CD8-positive, alpha-beta memory T cell (primary cell): ENCODE measurements at regions not wholly inside any gene's neighbourhood (a gene's known extent, or its start where the extent isn't known, plus 50 kb on each side); places are given as distances from the start of the nearest gene placed in this dataset.

ENCODE experiments used
- CTCF ChIA-PET: fragments of 350-600 bp; sonication (Branson Sonifier 250); formaldehyde crosslinking; loops from one replicate; lab custom pipeline; 2021; ENCODE audit warnings: antibody characterized with exemption; lab: Charles Lee
- POLR2A ChIA-PET: fragments of 350-600 bp; sonication (Branson Sonifier 250); formaldehyde crosslinking; loops from one replicate; lab custom pipeline; 2021; ENCODE audit warnings: antibody characterized with exemption; lab: Charles Lee
- DNase-seq, 5 donors: peaks; one replicate each; pipeline versions ENCODE4 v3.0.0 to v3.0.0-alpha.2; 2020 to 2022; ENCODE audit warnings: mixed read lengths in 1 of 5
- H3K27ac ChIP-seq: one replicate; pipeline ENCODE4 v1.7.0; 2013; ENCODE audit warnings: low read depth, mild to moderate bottlenecking, low read length, moderate library complexity
- H3K27me3 ChIP-seq: 2 replicates; pipeline ENCODE4 v1.7.0; 2013; ENCODE audit warnings: low read length, mild to moderate bottlenecking; ENCODE audit not compliant: insufficient read depth, poor library complexity, severe bottlenecking
- H3K36me3 ChIP-seq: 2 replicates; pipeline ENCODE4 v1.7.0; 2013; ENCODE audit warnings: mild to moderate bottlenecking, low read length, moderate library complexity; ENCODE audit not compliant: insufficient read depth
- H3K4me1 ChIP-seq: 2 replicates; pipeline ENCODE4 v1.7.0; 2013; ENCODE audit warnings: mild to moderate bottlenecking, low read length, moderate library complexity; ENCODE audit not compliant: insufficient read depth
- H3K4me3 ChIP-seq: 2 replicates; pipeline ENCODE4 v1.7.0; 2013; ENCODE audit warnings: mild to moderate bottlenecking, low read length
- H3K9me3 ChIP-seq: 2 replicates; pipeline ENCODE4 v1.7.0; 2013; ENCODE audit warnings: mild to moderate bottlenecking, low read length
- H3K27ac Mint-ChIP-seq, 8 donors: one replicate each; pipeline ENCODE4 v1.8.0; 2020 to 2021; ENCODE audit warnings: mixed read lengths in 8 of 8, mild to moderate bottlenecking in 6 of 8, inconsistent platforms in 3 of 8, moderate library complexity in 3 of 8
- H3K27me3 Mint-ChIP-seq, 2 donors: one replicate each; pipeline ENCODE4 v1.8.0; 2020 to 2021; ENCODE audit warnings: mixed read lengths in 2 of 2, mild to moderate bottlenecking in 1 of 2, moderate library complexity in 1 of 2
- H3K36me3 Mint-ChIP-seq, 3 donors: one replicate each; pipeline ENCODE4 v1.8.0; 2020 to 2021; ENCODE audit warnings: mixed read lengths in 3 of 3, inconsistent platforms in 1 of 3, mild to moderate bottlenecking in 1 of 3
- H3K4me1 Mint-ChIP-seq, 3 donors: one replicate each; pipeline ENCODE4 v1.8.0; 2020 to 2021; ENCODE audit warnings: mixed read lengths in 3 of 3, inconsistent platforms in 1 of 3, mild to moderate bottlenecking in 1 of 3
- H3K4me3 Mint-ChIP-seq, 7 donors: one replicate each; pipeline ENCODE4 v1.8.0; 2020 to 2021; ENCODE audit warnings: mixed read lengths in 7 of 7, mild to moderate bottlenecking in 6 of 7, moderate library complexity in 4 of 7, inconsistent platforms in 2 of 7
- H3K9me3 Mint-ChIP-seq, 5 donors: one replicate each; pipeline ENCODE4 v1.8.0; 2020 to 2022; ENCODE audit warnings: mixed read lengths in 5 of 5, mild to moderate bottlenecking in 3 of 5, moderate library complexity in 2 of 5, inconsistent platforms in 1 of 5

DNA sequence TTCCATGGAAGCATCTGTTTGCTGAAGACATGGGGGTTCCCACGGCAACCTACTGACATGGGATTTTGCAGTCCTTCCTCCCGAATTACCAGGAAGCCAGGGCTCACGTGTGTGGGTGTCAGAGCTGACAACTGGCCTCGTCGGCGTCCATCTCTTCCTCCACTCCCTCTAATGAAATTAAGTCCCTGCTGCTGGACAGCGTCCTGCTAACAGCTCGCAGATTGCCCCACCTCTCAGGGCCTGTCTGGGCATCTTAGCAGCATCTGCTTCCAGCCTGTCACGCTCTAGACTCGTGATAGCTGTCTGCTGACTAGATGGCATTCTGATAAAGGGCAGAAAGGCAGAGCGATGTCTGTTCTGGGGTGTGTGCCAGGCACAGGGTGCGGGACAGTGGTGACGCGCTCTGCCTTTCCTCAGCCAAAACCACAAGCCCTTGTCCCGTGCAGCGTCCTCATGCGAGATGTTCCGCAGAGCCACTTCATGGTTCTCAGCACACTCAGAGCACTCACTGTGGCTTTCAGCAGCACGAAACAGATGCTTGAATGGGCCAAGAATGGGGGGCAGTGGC, 161.1 kb downstream of the ARL4C start:
- ChIA-PET CTCF (interaction anchor here (0.7 to 1.8 kb wide), 2 partner anchors 11 to 27 kb away, joined by 3 to 7 read pairs; no protein-coding TSS in a partner anchor), POLR2A (no interaction called here)
- Histone ChIP-seq H3K4me1 (peaks cover 14% of the 10 kb centered on the region), H3K4me3 (peak overlapping the region; percentile 32), H3K27me3 (no peaks in the 10 kb centered on the region), H3K27ac (no peak overlapping the region), H3K36me3 (no peaks in the 10 kb centered on the region), H3K9me3 (no peaks in the 10 kb centered on the region)
- Mint-ChIP-seq H3K4me3 (peak overlapping the region in 2 of 7 donors; percentile 26 to 32), H3K4me1 (peaks cover 6 to 42% (median 29%) of the 10 kb centered on the region in 3 donors), H3K27me3 (peaks cover 0 to 1% of the 10 kb centered on the region in 2 donors), H3K36me3 (peaks cover 0 to 20% (median 3%) of the 10 kb centered on the region in 3 donors), H3K9me3 (peaks cover 0 to 8% (median 5%) of the 10 kb centered on the region in 5 donors), H3K27ac (peak overlapping the region; percentile 54 to 97 (median 84))
- DNase-seq = peak in 4 of 5 donors; percentile 26 to 64 (median 49)

DNA sequence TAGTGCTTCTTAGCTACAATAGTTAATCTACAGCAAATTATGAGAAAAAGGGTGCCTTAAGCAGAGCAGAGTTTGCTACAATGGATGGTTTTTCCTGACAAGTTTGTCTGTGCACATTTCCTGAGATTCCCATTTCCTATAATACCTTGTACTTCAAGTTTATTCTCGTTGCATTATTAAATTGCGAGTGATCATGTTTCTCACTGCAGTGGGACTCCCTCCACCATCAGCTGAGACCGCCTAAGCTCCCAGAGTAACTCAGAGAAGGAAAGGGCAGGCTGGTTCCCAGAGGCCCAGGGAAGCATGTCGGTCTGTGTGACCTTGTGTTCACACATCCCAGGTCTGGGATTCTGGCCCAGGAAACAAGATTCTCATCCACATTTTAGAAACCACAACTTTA, 162.1 kb downstream of the ARL4C start:
- H3K36me3 Mint-ChIP-seq = peaks cover 0 to 16% (median 2%) of the 10 kb centered on the region in 3 donors
- H3K4me3 Mint-ChIP-seq = no peak overlapping the region
- peaks cover 14% of the 10 kb centered on the region for H3K4me1 ChIP-seq
- H3K9me3 ChIP-seq = no peaks in the 10 kb centered on the region
- H3K27me3 ChIP-seq = no peaks in the 10 kb centered on the region
- H3K27ac Mint-ChIP-seq = peak overlapping the region in 5 of 8 donors; percentile 27 to 97 (median 51)
- CTCF ChIA-PET = interaction anchor here (0.8 to 1.8 kb wide), 3 partner anchors 12 to 166 kb away, joined by 3 to 7 read pairs (median 3); no protein-coding TSS in a partner anchor
- H3K4me1 Mint-ChIP-seq = peaks cover 6 to 48% (median 28%) of the 10 kb centered on the region in 3 donors
- no peaks in the 10 kb centered on the region for H3K36me3 ChIP-seq
- POLR2A ChIA-PET = no interaction called here
- H3K27me3 Mint-ChIP-seq = peaks cover 0 to 1% of the 10 kb centered on the region in 2 donors
- DNase-seq = no peak
- no peak overlapping the region for H3K27ac ChIP-seq
- peaks cover 0 to 7% (median 5%) of the 10 kb centered on the region in 5 donors for H3K9me3 Mint-ChIP-seq
- H3K4me3 ChIP-seq = no peak overlapping the region

DNA sequence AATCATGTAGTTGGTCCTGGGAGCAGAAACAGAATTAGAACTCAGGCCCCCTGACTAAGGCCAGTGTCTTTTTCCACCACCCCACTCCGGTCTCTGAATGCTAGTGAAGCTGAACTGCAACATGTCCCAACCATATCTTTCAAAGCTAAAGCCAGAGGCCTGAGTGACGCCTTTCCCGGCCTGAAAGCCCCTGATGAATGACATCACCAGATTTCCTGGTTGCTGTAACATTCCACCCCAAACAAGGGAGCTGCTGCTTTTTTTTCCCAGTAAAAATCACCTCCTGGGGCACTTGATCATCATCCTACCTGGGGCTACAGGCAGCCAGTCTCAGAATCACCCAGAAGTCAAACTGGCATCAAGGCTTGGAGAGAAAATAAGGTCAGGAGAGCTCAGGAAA, 162.7 kb downstream of the ARL4C start:
- POLR2A ChIA-PET = no interaction called here
- no peaks in the 10 kb centered on the region for H3K27me3 ChIP-seq
- DNase-seq = no peak
- no peaks in the 10 kb centered on the region for H3K9me3 ChIP-seq
- H3K36me3 ChIP-seq = no peaks in the 10 kb centered on the region
- Mint-ChIP-seq H3K36me3 (peaks cover 0 to 10% (median 2%) of the 10 kb centered on the region in 3 donors), H3K4me1 (peaks cover 6 to 52% (median 24%) of the 10 kb centered on the region in 3 donors), H3K27me3 (peaks cover 0 to 1% of the 10 kb centered on the region in 2 donors), H3K4me3 (no peak overlapping the region), H3K9me3 (peaks cover 0 to 4% (median 3%) of the 10 kb centered on the region in 5 donors), H3K27ac (peak overlapping the region in 4 of 8 donors; percentile 44 to 80 (median 66))
- no peak overlapping the region for H3K27ac ChIP-seq
- H3K4me1 ChIP-seq = peaks cover 14% of the 10 kb centered on the region
- H3K4me3 ChIP-seq = no peak overlapping the region
- CTCF ChIA-PET = interaction anchor here (1.2 to 1.8 kb wide), 2 partner anchors 12 to 167 kb away, joined by 3 to 7 read pairs; no protein-coding TSS in a partner anchor

DNA sequence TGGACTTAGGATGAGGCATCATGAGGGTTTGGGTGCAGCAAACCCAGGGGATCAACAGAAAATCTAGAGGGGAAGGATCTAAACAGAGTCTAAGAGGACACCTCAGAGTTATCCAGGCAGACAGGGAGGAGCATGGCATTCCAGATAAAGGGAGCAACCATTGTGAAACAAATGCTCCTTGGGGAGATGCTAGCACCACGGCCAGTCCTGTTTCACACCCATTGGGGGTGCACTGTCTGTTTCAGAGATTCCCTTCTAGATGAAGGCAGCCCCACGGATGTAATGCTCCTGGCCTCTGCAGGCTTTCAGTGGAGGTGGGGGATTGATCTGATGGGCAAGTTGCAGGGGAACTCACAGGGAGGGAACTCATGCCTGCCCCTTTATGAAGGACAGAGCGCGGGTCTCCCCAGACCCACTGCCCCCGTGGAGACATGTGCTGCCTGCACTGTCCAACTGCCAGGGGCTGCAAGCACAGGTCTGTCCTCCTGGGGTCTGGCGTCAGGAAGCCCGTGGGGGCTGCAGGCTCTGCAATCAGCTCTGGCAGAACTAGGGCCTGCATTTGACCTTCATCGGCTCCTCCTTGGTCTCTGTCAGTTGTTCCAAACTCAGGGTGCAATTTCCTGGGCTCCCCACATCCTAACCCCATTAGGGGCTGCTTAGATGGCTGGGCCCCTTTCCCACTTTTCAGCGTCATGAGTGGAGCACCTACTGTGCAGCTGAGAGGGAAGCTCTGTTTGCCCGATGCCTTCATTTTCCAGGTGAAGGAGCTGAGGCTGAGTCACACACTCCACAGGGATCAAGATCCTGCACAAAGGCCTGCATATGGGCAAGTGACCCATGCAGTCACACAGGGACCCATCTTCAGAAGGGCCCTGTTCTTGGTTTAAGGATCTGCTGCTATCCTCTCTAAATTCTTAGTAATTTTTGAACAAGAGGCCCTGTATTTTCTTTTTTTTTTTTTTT, 163.4 kb downstream of the ARL4C start:
- no peaks in the 10 kb centered on the region for H3K36me3 ChIP-seq
- Mint-ChIP-seq H3K27me3 (no peaks in the 10 kb centered on the region), H3K4me1 (peaks cover 6 to 49% (median 24%) of the 10 kb centered on the region in 3 donors), H3K27ac (peak overlapping the region in 4 of 8 donors; percentile 35 to 88 (median 80)), H3K4me3 (no peak overlapping the region), H3K36me3 (peaks cover 0 to 5% (median 2%) of the 10 kb centered on the region in 3 donors), H3K9me3 (no peaks in the 10 kb centered on the region)
- DNase-seq = no peak
- CTCF ChIA-PET = no interaction called here
- no peaks in the 10 kb centered on the region for H3K9me3 ChIP-seq
- H3K27ac ChIP-seq = no peak overlapping the region
- no peaks in the 10 kb centered on the region for H3K27me3 ChIP-seq
- POLR2A ChIA-PET = no interaction called here
- H3K4me3 ChIP-seq = no peak overlapping the region
- H3K4me1 ChIP-seq = peaks cover 14% of the 10 kb centered on the region

DNA sequence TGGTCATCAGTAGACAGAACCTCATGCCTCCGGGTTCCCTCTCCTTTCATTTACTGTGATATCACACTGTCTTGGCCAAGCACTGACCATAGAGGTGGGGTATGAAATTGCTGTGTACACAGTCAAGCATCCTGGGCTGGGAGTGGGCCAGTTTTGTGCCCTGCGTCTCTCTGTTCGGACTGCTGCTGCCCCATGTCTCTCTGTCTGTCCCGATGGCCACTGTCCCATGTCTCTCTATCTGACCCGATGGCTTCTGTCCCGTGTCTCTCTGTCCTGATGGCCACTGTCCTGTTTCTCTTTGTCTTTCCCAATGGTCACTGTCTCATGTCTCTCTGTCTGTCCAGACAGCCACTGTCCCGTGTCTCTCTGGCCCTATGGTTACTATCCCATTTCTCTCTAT, 164.9 kb downstream of the ARL4C start:
- no peak for DNase-seq
- Mint-ChIP-seq H3K9me3 (no peaks in the 10 kb centered on the region), H3K27me3 (no peaks in the 10 kb centered on the region), H3K27ac (peak overlapping the region in 5 of 8 donors; percentile 29 to 99 (median 77)), H3K36me3 (peaks cover 0 to 2% (median 0%) of the 10 kb centered on the region in 3 donors), H3K4me3 (no peak overlapping the region), H3K4me1 (peaks cover 9 to 62% (median 35%) of the 10 kb centered on the region in 3 donors)
- no peaks in the 10 kb centered on the region for H3K36me3 ChIP-seq
- CTCF ChIA-PET = no interaction called here
- POLR2A ChIA-PET = no interaction called here
- no peak overlapping the region for H3K27ac ChIP-seq
- peaks cover 14% of the 10 kb centered on the region for H3K4me1 ChIP-seq
- H3K9me3 ChIP-seq = no peaks in the 10 kb centered on the region
- no peak overlapping the region for H3K4me3 ChIP-seq
- H3K27me3 ChIP-seq = no peaks in the 10 kb centered on the region

DNA sequence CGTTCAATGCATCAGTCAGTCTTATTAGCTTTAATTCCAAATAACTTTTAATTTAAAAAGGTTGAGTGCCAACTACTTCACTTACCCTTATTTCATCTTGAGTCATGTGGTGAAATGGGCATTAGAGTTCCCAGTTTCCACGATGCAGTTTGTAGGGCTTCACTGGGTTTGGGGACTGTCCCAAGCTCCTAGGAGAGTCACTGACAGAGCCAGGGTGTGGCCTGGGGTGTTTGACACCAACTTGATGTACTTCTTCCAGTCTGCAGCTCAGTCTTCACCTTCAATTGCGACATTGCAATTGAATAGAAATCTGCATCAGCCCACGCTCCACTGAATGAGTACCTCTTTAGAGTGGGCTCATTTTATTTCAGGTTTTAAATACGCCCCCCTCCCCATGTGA, 165.3 kb downstream of the ARL4C start:
- CTCF ChIA-PET = no interaction called here
- Mint-ChIP-seq H3K27ac (peak overlapping the region in 3 of 8 donors; percentile 29 to 88 (median 70)), H3K4me1 (peaks cover 9 to 62% (median 35%) of the 10 kb centered on the region in 3 donors), H3K27me3 (no peaks in the 10 kb centered on the region), H3K4me3 (no peak overlapping the region), H3K9me3 (no peaks in the 10 kb centered on the region), H3K36me3 (peaks cover 0 to 2% (median 0%) of the 10 kb centered on the region in 3 donors)
- no peaks in the 10 kb centered on the region for H3K27me3 ChIP-seq
- no peak overlapping the region for H3K27ac ChIP-seq
- peaks cover 14% of the 10 kb centered on the region for H3K4me1 ChIP-seq
- no peak for DNase-seq
- no peaks in the 10 kb centered on the region for H3K9me3 ChIP-seq
- POLR2A ChIA-PET = no interaction called here
- H3K36me3 ChIP-seq = no peaks in the 10 kb centered on the region
- no peak overlapping the region for H3K4me3 ChIP-seq

DNA sequence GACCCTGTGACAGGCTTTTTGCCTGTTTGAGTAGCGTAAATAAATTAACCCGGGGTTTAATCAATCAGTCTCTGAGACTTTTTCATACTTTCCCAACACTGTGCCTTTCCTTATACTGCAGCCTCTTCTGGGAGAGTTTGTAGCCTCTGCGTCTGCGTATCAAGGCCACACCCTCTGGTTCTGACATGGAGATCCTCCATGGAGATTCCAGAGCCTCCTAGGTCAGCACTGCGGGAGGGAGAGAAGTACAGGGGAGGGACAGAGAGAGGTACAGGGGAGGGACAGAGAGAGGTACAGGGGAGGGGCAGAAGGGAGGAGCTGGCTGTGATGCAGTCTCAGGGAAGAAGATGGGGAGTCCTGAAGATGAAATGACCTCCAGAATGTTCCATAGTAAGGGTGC, 166.0 kb downstream of the ARL4C start:
- DNase-seq = no peak
- Mint-ChIP-seq H3K4me1 (peaks cover 8 to 60% (median 34%) of the 10 kb centered on the region in 3 donors), H3K27ac (no peak overlapping the region), H3K4me3 (no peak overlapping the region), H3K9me3 (no peaks in the 10 kb centered on the region), H3K27me3 (no peaks in the 10 kb centered on the region), H3K36me3 (peaks cover 0 to 2% (median 0%) of the 10 kb centered on the region in 3 donors)
- CTCF ChIA-PET = no interaction called here
- Histone ChIP-seq H3K27ac (no peak overlapping the region), H3K4me1 (peaks cover 9% of the 10 kb centered on the region), H3K9me3 (no peaks in the 10 kb centered on the region), H3K27me3 (no peaks in the 10 kb centered on the region), H3K4me3 (no peak overlapping the region), H3K36me3 (no peaks in the 10 kb centered on the region)
- POLR2A ChIA-PET = no interaction called here
